ENCODE measurements at regions not wholly inside any gene's neighbourhood (a gene's known extent, or its start where the extent isn't known, plus 50 kb on each side); places are given as distances from the start of the nearest gene placed in this dataset.
"Not testable (repeated sequence)": the region's sequence is repeated elsewhere in the genome, so short reads cannot be mapped to it uniquely, and the experiment has no call there.

DNA sequence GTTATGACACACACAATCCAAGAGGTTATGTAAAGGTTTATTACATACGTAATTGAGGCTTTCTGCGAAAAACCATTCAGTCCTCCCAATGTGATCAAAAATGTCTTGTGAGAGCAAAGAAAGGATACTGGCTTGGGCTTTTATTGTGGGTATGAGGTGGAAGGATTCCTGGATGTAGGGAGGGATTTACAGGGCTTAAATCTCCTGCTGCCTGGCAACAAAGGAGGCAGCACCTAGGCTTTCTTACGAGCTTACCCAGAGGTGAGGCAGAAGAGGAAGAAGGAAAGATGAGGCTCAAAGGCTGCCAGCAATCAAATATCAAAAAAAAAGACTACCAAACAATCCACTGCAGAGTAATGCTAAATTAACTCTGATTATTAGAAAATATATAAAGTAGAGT, 1149.5 kb upstream of the POT1 start:
- no peak for ATAC-seq
- no peak for DNase-seq

DNA sequence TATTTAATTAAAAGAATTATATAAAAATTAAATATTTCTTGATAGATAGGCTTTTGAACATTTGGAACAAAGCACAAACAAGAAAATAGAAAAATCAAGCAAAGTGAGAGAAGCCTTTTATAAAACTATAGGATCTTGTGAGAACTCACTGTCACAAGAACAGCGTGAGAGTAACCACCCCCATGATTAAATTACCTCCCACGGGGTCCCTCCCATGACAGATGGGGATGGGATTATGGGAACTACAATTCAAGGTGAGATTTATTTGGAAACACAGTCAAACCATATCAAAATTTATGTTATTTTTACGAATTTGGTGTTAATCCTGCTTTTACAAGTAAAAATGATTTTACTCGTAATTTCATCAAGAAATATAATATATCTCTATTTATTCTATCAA, 1136.1 kb upstream of the POT1 start:
- H3K9me3 ChIP-seq, result no peaks in the 10 kb centered on the region
- TF ChIP-seq, protein P1, sequence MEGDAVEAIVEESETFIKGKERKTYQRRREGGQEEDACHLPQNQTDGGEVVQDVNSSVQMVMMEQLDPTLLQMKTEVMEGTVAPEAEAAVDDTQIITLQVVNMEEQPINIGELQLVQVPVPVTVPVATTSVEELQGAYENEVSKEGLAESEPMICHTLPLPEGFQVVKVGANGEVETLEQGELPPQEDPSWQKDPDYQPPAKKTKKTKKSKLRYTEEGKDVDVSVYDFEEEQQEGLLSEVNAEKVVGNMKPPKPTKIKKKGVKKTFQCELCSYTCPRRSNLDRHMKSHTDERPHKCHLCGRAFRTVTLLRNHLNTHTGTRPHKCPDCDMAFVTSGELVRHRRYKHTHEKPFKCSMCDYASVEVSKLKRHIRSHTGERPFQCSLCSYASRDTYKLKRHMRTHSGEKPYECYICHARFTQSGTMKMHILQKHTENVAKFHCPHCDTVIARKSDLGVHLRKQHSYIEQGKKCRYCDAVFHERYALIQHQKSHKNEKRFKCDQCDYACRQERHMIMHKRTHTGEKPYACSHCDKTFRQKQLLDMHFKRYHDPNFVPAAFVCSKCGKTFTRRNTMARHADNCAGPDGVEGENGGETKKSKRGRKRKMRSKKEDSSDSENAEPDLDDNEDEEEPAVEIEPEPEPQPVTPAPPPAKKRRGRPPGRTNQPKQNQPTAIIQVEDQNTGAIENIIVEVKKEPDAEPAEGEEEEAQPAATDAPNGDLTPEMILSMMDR (IDR thresholded peaks at IDR 0.05 in 4 of 5, conservative IDR thresholded peaks at IDR 0.05 in 1 of 5), result no peak
- TF ChIP-seq POLR2A (IDR thresholded peaks at IDR 0.05), result no peak
- intact Hi-C loops (cut with DNase I; ENCODE audit: low total_unique reads) (no loop called here), in situ Hi-C loops (cut with MboI; ENCODE audit: low sequenced_read_pairs in 4 of 4) (no loop called here)
- no peak overlapping the region for H3K27ac ChIP-seq
- ATAC-seq (no peak), DNase-seq (no peak)
- H3K4me3 ChIP-seq, result no peak overlapping the region
- H3K36me3 ChIP-seq, result no peaks in the 10 kb centered on the region
- H3K4me1 ChIP-seq, result no peaks in the 10 kb centered on the region
- no peaks in the 10 kb centered on the region for H3K27me3 ChIP-seq

More for the DNA sequence above, 1149.5 kb upstream of the POT1 start:
- H3K36me3 ChIP-seq, result no peaks in the 10 kb centered on the region
- intact Hi-C loops (cut with DNase I; ENCODE audit: low total_unique reads) (no loop called here), in situ Hi-C loops (cut with MboI; ENCODE audit: low sequenced_read_pairs in 4 of 4) (no loop called here)
- H3K4me1 ChIP-seq, result no peaks in the 10 kb centered on the region
- no peaks in the 10 kb centered on the region for H3K9me3 ChIP-seq
- H3K27ac ChIP-seq, result no peak overlapping the region
- no peaks in the 10 kb centered on the region for H3K27me3 ChIP-seq
- H3K4me3 ChIP-seq, result no peak overlapping the region
- no peak for TF ChIP-seq POLR2A (IDR thresholded peaks at IDR 0.05)
- TF ChIP-seq, protein P1 (IDR thresholded peaks at IDR 0.05 in 4 of 5, conservative IDR thresholded peaks at IDR 0.05 in 1 of 5), result no peak

DNA sequence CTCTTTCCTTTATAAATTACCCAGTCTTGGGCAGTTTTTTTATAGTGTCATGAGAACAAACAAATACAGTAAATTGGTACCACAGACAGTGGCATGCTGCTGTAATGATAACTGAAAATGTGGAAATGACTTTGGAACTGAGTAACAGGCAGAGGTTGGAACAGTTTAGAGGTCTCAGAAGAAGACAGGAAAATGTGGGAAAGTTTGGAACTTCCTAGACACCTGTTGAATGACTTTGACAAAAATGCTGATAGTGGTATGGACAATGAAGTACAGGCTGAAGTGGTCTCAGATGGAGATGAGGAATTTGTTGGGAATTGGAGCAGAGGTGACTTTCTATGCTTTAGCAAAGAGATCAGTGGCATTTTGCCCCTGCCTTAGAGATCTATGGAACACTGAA, 1128.4 kb upstream of the POT1 start:
- Histone ChIP-seq H3K9me3 (no peaks in the 10 kb centered on the region), H3K4me3 (no peak overlapping the region), H3K36me3 (no peaks in the 10 kb centered on the region), H3K27ac (no peak overlapping the region), H3K4me1 (no peaks in the 10 kb centered on the region), H3K27me3 (no peaks in the 10 kb centered on the region)
- TF ChIP-seq, protein P1 (IDR thresholded peaks at IDR 0.05 in 4 of 5, conservative IDR thresholded peaks at IDR 0.05 in 1 of 5), result no peak
- TF ChIP-seq POLR2A (IDR thresholded peaks at IDR 0.05), result no peak
- intact Hi-C loops (cut with DNase I; ENCODE audit: low total_unique reads), result no loop called here
- in situ Hi-C loops (cut with MboI; ENCODE audit: low sequenced_read_pairs in 4 of 4), result no loop called here
- no peak for DNase-seq
- no peak for ATAC-seq

DNA sequence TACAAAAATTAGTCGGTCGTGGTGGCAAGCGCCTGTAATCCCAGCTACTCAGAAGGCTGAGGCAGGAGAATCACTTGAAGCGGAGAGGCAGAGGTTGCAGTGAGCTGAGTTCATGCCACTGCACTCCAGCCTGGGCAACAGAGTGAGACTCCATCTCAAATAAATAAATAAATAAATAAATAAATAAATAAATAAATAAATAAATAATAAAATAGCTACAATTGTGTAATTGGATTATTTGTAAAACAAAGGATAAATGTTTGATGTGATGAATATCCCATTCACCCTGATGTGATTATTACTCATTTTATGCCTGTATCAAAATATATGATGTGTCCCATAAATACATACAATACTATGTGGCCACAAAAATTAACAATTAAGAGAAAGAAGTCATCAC, 1127.0 kb upstream of the POT1 start:
- H3K9me3 ChIP-seq; ATAC-seq; H3K36me3 ChIP-seq; intact Hi-C loops (cut with DNase I; ENCODE audit: low total_unique reads); H3K27ac ChIP-seq; H3K4me1 ChIP-seq; H3K27me3 ChIP-seq; H3K4me3 ChIP-seq; DNase-seq; in situ Hi-C loops (cut with MboI; ENCODE audit: low sequenced_read_pairs in 4 of 4): not testable (repeated sequence)

DNA sequence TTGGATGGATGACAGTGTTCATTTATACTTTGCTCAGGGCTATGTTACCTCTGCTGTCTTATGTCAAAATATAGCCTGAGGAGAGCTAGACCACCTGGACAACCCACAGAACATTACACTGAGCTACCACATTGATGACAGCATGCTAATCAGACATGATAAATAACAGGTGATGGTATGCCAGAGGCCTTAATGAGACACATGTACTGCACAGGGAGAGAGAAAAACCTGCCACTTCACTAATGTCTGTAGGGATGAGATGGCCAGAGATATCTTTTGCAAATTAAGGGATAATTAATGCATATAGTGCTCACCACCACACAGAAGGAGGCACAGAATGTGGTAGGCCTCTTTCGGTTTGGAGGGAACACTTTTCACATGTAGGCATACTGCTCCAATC, 1122.6 kb upstream of the POT1 start:
- TF ChIP-seq, protein P1 (IDR thresholded peaks at IDR 0.05 in 4 of 5, conservative IDR thresholded peaks at IDR 0.05 in 1 of 5), result no peak
- TF ChIP-seq POLR2A (IDR thresholded peaks at IDR 0.05), result no peak
- DNase-seq (no peak), ATAC-seq (no peak)
- in situ Hi-C loops (cut with MboI; ENCODE audit: low sequenced_read_pairs in 4 of 4), result no loop called here
- Histone ChIP-seq H3K36me3 (no peaks in the 10 kb centered on the region), H3K9me3 (no peaks in the 10 kb centered on the region), H3K4me1 (no peaks in the 10 kb centered on the region), H3K27ac (no peak overlapping the region), H3K4me3 (no peak overlapping the region), H3K27me3 (no peaks in the 10 kb centered on the region)
- intact Hi-C loops (cut with DNase I; ENCODE audit: low total_unique reads), result no loop called here

All from gastrocnemius medialis (tissue), 4 donors.